ENCODE measurements at regions not wholly inside any gene's neighbourhood (a gene's known extent, or its start where the extent isn't known, plus 50 kb on each side); places are given as distances from the start of the nearest gene placed in this dataset.

DNA sequence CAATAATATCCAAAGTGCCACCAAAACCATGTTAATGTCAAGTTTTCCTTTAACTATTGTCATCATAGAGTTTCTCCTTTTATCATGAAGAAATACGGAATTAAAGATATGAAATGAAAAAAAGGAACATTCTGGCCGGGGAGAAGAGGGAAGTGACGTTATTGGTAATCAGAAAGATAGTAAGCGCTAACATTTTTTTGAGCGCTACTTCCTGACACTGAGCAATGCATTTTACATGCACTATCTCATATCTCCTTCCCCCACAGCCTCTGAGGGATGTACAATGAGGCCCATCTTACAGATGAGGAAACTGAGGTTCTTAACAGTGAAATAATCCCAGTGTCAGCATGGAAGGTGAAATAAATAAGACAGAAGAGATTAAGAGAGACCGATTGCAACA, 410.9 kb downstream of the SOX9 start:
- H3K27ac ChIP-seq: no peak overlapping the region
- no peak overlapping the region for H3K4me3 ChIP-seq (ENCODE audit: low read depth, low read length)
- DNase-seq: no peak
- no peaks in the 10 kb centered on the region for H3K9me3 ChIP-seq (ENCODE audit: severe bottlenecking)
- TF ChIP-seq, protein P1, sequence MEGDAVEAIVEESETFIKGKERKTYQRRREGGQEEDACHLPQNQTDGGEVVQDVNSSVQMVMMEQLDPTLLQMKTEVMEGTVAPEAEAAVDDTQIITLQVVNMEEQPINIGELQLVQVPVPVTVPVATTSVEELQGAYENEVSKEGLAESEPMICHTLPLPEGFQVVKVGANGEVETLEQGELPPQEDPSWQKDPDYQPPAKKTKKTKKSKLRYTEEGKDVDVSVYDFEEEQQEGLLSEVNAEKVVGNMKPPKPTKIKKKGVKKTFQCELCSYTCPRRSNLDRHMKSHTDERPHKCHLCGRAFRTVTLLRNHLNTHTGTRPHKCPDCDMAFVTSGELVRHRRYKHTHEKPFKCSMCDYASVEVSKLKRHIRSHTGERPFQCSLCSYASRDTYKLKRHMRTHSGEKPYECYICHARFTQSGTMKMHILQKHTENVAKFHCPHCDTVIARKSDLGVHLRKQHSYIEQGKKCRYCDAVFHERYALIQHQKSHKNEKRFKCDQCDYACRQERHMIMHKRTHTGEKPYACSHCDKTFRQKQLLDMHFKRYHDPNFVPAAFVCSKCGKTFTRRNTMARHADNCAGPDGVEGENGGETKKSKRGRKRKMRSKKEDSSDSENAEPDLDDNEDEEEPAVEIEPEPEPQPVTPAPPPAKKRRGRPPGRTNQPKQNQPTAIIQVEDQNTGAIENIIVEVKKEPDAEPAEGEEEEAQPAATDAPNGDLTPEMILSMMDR (IDR thresholded peaks at IDR 0.05; ENCODE audit: low read depth, low read length): no peak
- no peaks in the 10 kb centered on the region for H3K36me3 ChIP-seq
- H3K27me3 ChIP-seq (ENCODE audit: insufficient read depth, low read depth, severe bottlenecking): peaks cover 15% of the 10 kb centered on the region

DNA sequence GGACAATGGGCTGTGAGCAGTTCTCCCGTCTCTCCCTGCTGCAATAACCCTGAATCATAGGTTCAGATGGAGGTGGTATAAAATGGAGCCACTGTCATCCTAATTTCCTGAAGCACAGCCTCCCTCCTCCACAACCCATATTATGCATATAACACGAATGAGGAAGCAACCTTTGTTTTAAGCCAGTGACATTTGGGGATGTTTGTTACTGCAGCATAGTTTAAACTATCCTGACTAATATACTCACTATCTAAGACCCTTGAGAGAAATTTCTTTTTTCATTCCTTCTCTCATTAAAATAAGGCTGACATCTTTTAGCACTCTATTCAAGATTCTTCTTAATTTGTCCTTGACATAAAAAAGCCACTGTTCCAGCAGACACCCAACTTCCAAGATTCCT, 413.4 kb downstream of the SOX9 start:
- H3K27ac ChIP-seq: no peak overlapping the region
- TF ChIP-seq, protein P1 (IDR thresholded peaks at IDR 0.05; ENCODE audit: low read depth, low read length): no peak
- DNase-seq: no peak
- H3K9me3 ChIP-seq (ENCODE audit: severe bottlenecking): no peaks in the 10 kb centered on the region
- peaks cover 11% of the 10 kb centered on the region for H3K27me3 ChIP-seq (ENCODE audit: insufficient read depth, low read depth, severe bottlenecking)
- H3K36me3 ChIP-seq: no peaks in the 10 kb centered on the region
- no peak overlapping the region for H3K4me3 ChIP-seq (ENCODE audit: low read depth, low read length)

DNA sequence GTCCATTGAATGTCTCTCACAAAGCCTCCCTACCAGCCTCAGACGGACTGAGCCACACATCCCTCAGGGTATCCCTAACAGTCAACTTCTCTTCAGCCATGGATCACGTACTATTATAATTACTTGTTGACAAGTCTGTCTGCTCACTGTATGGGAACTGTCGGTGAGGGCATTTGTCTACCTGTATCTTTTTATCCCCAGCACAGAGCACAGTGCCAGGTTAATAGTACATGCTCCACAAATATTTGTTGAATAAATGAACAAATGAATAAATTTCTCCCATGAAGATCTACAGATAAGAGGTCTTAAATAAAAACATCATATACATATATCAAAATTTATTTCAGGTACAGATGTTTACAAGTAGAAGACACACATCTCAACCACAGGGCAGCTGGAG, 414.0 kb downstream of the SOX9 start:
- no peak overlapping the region for H3K4me3 ChIP-seq (ENCODE audit: low read depth, low read length)
- TF ChIP-seq, protein P1 (IDR thresholded peaks at IDR 0.05; ENCODE audit: low read depth, low read length): no peak
- no peak for DNase-seq
- H3K27ac ChIP-seq: no peak overlapping the region
- H3K27me3 ChIP-seq (ENCODE audit: insufficient read depth, low read depth, severe bottlenecking): peaks cover 11% of the 10 kb centered on the region
- no peaks in the 10 kb centered on the region for H3K36me3 ChIP-seq
- H3K9me3 ChIP-seq (ENCODE audit: severe bottlenecking): no peaks in the 10 kb centered on the region

DNA sequence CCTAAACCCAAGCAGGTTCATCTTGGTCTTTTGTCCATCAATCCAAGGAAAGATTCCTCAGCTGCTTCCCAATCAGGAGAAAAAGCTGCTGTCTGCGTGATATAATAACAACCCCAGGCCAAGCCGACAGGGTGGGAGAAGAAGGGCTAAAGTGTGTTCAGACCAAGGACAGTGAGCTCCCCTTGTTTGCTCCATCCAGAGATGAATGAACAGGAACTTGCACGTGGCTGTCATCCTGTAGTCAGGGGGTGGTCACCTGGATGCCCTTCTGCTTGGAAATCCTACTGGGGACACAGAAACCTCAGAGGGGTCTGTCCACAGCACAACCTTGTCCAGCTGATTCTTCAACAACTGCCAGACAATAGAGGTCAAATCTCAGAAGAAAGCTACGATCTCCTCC, 414.5 kb downstream of the SOX9 start:
- no peak for DNase-seq
- H3K36me3 ChIP-seq: no peaks in the 10 kb centered on the region
- H3K9me3 ChIP-seq (ENCODE audit: severe bottlenecking): no peaks in the 10 kb centered on the region
- H3K4me3 ChIP-seq (ENCODE audit: low read depth, low read length): no peak overlapping the region
- H3K27ac ChIP-seq: no peak overlapping the region
- peaks cover 11% of the 10 kb centered on the region for H3K27me3 ChIP-seq (ENCODE audit: insufficient read depth, low read depth, severe bottlenecking)
- TF ChIP-seq, protein P1 (IDR thresholded peaks at IDR 0.05; ENCODE audit: low read depth, low read length): no peak

DNA sequence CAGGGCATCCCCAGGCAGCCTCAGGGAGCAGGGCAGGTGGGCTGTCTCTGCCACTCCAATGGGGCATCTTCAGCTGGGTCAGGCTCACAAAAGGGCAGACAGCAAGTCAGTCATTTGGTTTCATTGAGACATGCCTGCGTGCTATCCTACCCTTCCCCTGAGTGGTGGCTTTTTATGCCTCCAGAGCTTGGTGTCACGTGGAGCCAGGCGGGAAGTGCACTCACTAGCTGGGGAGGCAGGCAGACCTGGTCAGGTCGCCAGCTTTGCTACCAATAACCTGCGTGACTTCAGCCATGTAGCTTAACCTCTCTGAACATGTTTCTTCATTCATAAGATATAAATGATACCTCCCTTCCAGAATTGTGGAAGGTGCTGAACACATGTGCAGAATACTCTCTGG, 415.0 kb downstream of the SOX9 start:
- Histone ChIP-seq H3K9me3 (ENCODE audit: severe bottlenecking) (no peaks in the 10 kb centered on the region), H3K36me3 (no peaks in the 10 kb centered on the region), H3K27me3 (ENCODE audit: insufficient read depth, low read depth, severe bottlenecking) (peaks cover 8% of the 10 kb centered on the region), H3K4me3 (ENCODE audit: low read depth, low read length) (no peak overlapping the region), H3K27ac (no peak overlapping the region)
- DNase-seq: no peak
- TF ChIP-seq, protein P1 (IDR thresholded peaks at IDR 0.05; ENCODE audit: low read depth, low read length): no peak

DNA sequence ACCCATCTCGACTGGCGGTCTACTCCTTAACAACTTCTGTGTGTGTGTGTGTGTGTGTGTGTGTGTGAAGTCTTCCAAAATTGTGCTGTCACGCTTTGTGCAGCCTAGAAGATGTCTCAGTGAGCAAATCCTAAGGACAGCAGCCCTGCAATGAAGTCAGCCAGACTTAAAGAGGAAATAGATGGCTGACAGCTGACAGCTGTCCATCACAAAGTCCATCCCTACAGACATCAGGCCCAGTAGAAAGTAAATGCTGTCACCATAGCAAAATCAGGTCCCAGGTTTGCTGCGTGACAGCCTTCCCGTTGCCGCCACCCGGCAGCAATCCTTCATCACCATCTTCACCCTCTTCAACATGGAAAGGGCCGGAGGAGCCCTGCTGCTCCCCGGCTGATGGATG, 416.0 kb downstream of the SOX9 start:
- Histone ChIP-seq H3K27ac (no peak overlapping the region), H3K27me3 (ENCODE audit: insufficient read depth, low read depth, severe bottlenecking) (peaks cover 4% of the 10 kb centered on the region), H3K36me3 (no peaks in the 10 kb centered on the region), H3K9me3 (ENCODE audit: severe bottlenecking) (no peaks in the 10 kb centered on the region), H3K4me3 (ENCODE audit: low read depth, low read length) (no peak overlapping the region)
- TF ChIP-seq, protein P1 (IDR thresholded peaks at IDR 0.05; ENCODE audit: low read depth, low read length): no peak
- no peak for DNase-seq

All from WERI-Rb-1 (cell line).